GM12878 (cell line): ENCODE measurements at regions not wholly inside any gene's neighbourhood (a gene's known extent, or its start where the extent isn't known, plus 50 kb on each side); places are given as distances from the start of the nearest gene placed in this dataset.

ENCODE experiments used
- ATAC-seq: fragments of 200-7000 bp; cut with Tn5 transposase; 3 replicates; pipeline ENCODE4 v1.9.1; 2020; ENCODE audit warnings: mild to moderate bottlenecking, moderate library complexity
- BruUV-seq: library from RNA; stranded (reverse); fragments of 400-500 nt; replicated peaks from 2 replicates; lab custom pipeline; 2021; lab: Mats Ljungman, UMichigan
- CTCF ChIA-PET: fragments of 300-600 bp; sonication (Branson Sonifier 250); formaldehyde crosslinking; extraction: SDS; loops from one replicate; lab custom pipeline; 2021; ENCODE audit warnings: inconsistent platforms; lab: Yijun Ruan, JAX
- POLR2A ChIA-PET: fragments of 350-600 bp; formaldehyde crosslinking; extraction: SDS; loops from one replicate; lab custom pipeline; 2021; ENCODE audit warnings: inconsistent platforms; lab: Charles Lee
- RAD21 ChIA-PET: fragments of 300-600 bp; sonication (Branson Sonifier 250); formaldehyde crosslinking; loops from one replicate; lab custom pipeline; 2023; ENCODE audit warnings: antibody characterized with exemption; ENCODE audit not compliant: unreplicated experiment; lab: Charles Lee
- SMC1A ChIA-PET: fragments of 300-600 bp; sonication (Branson Sonifier 250); formaldehyde crosslinking; loops from one replicate; lab custom pipeline; 2023; ENCODE audit not compliant: unreplicated experiment, uncharacterized antibody; lab: Charles Lee
- DNase-seq: peaks from one replicate; pipeline ENCODE4 v3.0.0-alpha.2; 2011; ENCODE audit warnings: low read depth, low spot score
- FAIRE-seq: peaks from 3 replicates; lab custom pipeline; 2011; peaks lifted over from hg19 to GRCh38; lab: Jason Lieb, UNC
- H2AFZ ChIP-seq: 2 replicates; pipeline ENCODE4 v1.6.0; 2011; ENCODE audit warnings: low read depth, low read length, control low read depth; ENCODE audit not compliant: control insufficient read depth
- H3K27ac ChIP-seq: 2 replicates; pipeline ENCODE4 v1.5.1; 2011; ENCODE audit warnings: control low read depth; ENCODE audit not compliant: control insufficient read depth, insufficient read depth
- H3K27me3 ChIP-seq, 2 experiments: replicated peaks in 1 of 2; 2 replicates each; pipeline versions ENCODE4 v1.6.0 to v1.6.1; 2011; ENCODE audit warnings: low read length in 1 of 2; ENCODE audit not compliant: control insufficient read depth in 2 of 2, insufficient read depth in 2 of 2
- H3K36me3 ChIP-seq, 2 experiments: 2 replicates each; pipeline ENCODE4 v1.5.1; 2011; ENCODE audit warnings: low read length in 1 of 2; ENCODE audit not compliant: control insufficient read depth in 2 of 2, insufficient read depth in 2 of 2
- H3K4me1 ChIP-seq: 2 replicates; pipeline ENCODE4 v1.6.1; 2011; ENCODE audit warnings: mild to moderate bottlenecking, low read length, moderate library complexity, mixed read lengths; ENCODE audit not compliant: control insufficient read depth, insufficient read depth
- H3K4me2 ChIP-seq: 2 replicates; pipeline ENCODE4 v1.6.0; 2011; ENCODE audit warnings: control low read depth; ENCODE audit not compliant: control insufficient read depth, insufficient read depth
- H3K4me3 ChIP-seq: fragments of 200-600 bp; sonication (generic); 2 replicates; pipeline ENCODE4 v1.5.1; 2016
- H3K79me2 ChIP-seq: 2 replicates; pipeline ENCODE4 v1.6.0; 2011; ENCODE audit warnings: low read length; ENCODE audit not compliant: control insufficient read depth, insufficient read depth
- H3K9ac ChIP-seq: 2 replicates; pipeline ENCODE4 v1.8.0; 2011; ENCODE audit warnings: low read length, control low read depth, mixed read lengths; ENCODE audit not compliant: control insufficient read depth, insufficient read depth
- H3K9me3 ChIP-seq: replicated peaks from 3 replicates; pipeline ENCODE4 v1.5.1; 2011; ENCODE audit warnings: mild to moderate bottlenecking, low read length; ENCODE audit not compliant: control insufficient read depth, insufficient read depth
- H4K20me1 ChIP-seq: 2 replicates; pipeline ENCODE4 v1.6.0; 2011; ENCODE audit not compliant: control insufficient read depth, insufficient read depth
- BMI1 ChIP-seq: fragments of 450-650 bp; IDR thresholded peaks from 2 replicates; pipeline ENCODE4 v1.6.1; 2016; ENCODE audit warnings: mild to moderate bottlenecking, moderate library complexity, borderline replicate concordance
- BRCA1 ChIP-seq: IDR thresholded peaks from 2 replicates; pipeline ENCODE4 v1.6.1; 2011; ENCODE audit warnings: low read depth, low read length, improper control_type of control experiment
- CREM ChIP-seq: IDR thresholded peaks from 2 replicates; pipeline ENCODE4 v1.6.1; 2014; ENCODE audit warnings: antibody characterized with exemption, low read depth
- ESRRA ChIP-seq: IDR thresholded peaks from 2 replicates; pipeline ENCODE4 v1.6.1; 2012; ENCODE audit warnings: mild to moderate bottlenecking, low read length, improper control_type of control experiment
- FOS ChIP-seq: IDR thresholded peaks from 3 replicates; pipeline ENCODE4 v1.6.1; 2011; ENCODE audit warnings: borderline replicate concordance; ENCODE audit not compliant: insufficient read length; ENCODE audit errors: extremely low read depth
- HDGF ChIP-seq: fragments of 450-650 bp; IDR thresholded peaks from 2 replicates; pipeline ENCODE4 v1.6.1; 2016; ENCODE audit warnings: antibody characterized with exemption
- IRF4 ChIP-seq: IDR thresholded peaks from 2 replicates; pipeline ENCODE4 v1.6.1; 2011; ENCODE audit warnings: low read depth, low read length
- MYC ChIP-seq: IDR thresholded peaks from 2 replicates; pipeline ENCODE4 v1.6.1; 2011; ENCODE audit warnings: mild to moderate bottlenecking, low read length, moderate library complexity, inconsistent platforms; ENCODE audit not compliant: insufficient read depth, insufficient replicate concordance, insufficient read length, severe bottlenecking
- NFXL1 ChIP-seq: fragments of 450-650 bp; IDR thresholded peaks from 2 replicates; pipeline ENCODE4 v1.6.1; 2017; ENCODE audit warnings: antibody characterized with exemption, mild to moderate bottlenecking, borderline replicate concordance
- PML ChIP-seq: IDR thresholded peaks from 2 replicates; pipeline ENCODE4 v1.6.1; 2012; ENCODE audit warnings: low read length, inconsistent platforms
- SIN3A ChIP-seq: IDR thresholded peaks from 2 replicates; pipeline ENCODE4 v1.6.1; 2012; ENCODE audit warnings: low read depth, low read length, improper control_type of control experiment
- STAT3 ChIP-seq: IDR thresholded peaks from 2 replicates; pipeline ENCODE4 v1.6.1; 2011; ENCODE audit warnings: low read depth, low read length, improper control_type of control experiment
- TCF12 ChIP-seq: IDR thresholded peaks from 2 replicates; pipeline ENCODE4 v1.6.1; 2011; ENCODE audit warnings: low read depth, mild to moderate bottlenecking, low read length
- TCF7 ChIP-seq: IDR thresholded peaks from 2 replicates; pipeline ENCODE4 v1.6.1; 2014; ENCODE audit warnings: antibody characterized with exemption, borderline replicate concordance
- WGBS: methylation state at CpG from one replicate; pipeline ENCODE4 v1.1.6; 2016; ENCODE audit warnings: low lambda C conversion rate; ENCODE audit not compliant: insufficient replicate concordance, insufficient coverage; ENCODE audit errors: missing lambda C conversion rate; 5-methylcytosine and 5-hydroxymethylcytosine counted together
- in situ Hi-C: fragments of 300-500 bp; cut with MboI; formaldehyde crosslinking; loops from 9 replicates; pipeline ENCODE4 v1.14.3; 2018; ENCODE audit warnings: mixed read lengths
- intact Hi-C: fragments of 100-400 bp; cut with micrococcal nuclease; formaldehyde crosslinking; loops from one replicate; pipeline ENCODE4 v1.14.2; 2022; ENCODE audit not compliant: unreplicated experiment
- TF ChIP-seq, protein P1 (sequence below): fragments of 450-650 bp; formaldehyde crosslinking; IDR thresholded peaks from 2 replicates; pipeline ENCODE4 v1.5.0; 2022; ENCODE audit warnings: mild to moderate bottlenecking, missing genetic modification characterization
- TF ChIP-seq, protein P2 (sequence below): IDR thresholded peaks from 2 replicates; pipeline ENCODE4 v1.6.1; 2011; ENCODE audit warnings: mild to moderate bottlenecking, low read depth, low read length, moderate library complexity; ENCODE audit not compliant: insufficient replicate concordance
- TF ChIP-seq, protein P3 (sequence below): fragments of 450-650 bp; IDR thresholded peaks from 2 replicates; pipeline ENCODE4 v1.6.1; 2018; ENCODE audit warnings: mild to moderate bottlenecking, low read depth, moderate library complexity; ENCODE audit not compliant: partially characterized antibody

DNA sequence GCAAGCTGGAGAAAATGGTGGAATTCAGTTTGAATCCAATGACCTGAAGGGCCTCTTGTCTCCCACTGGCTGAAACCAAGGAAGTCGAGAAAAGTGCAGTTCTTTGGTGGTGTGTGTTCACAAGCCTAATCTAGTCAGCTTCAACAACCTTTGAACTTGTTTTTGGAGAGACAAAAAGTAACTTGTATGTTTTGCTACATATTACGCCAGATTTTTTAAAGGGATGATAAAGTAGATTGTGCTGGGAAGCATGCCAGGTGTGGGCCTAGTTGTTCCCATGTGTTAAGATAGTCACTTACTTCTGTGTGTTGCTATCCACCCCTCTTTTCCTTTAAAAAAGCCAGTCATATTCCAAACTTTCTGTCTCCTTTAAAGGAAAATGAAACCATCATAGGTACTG lies 79.7 kb upstream of the FAM3C start:
- POLR2A ChIA-PET, result no interaction called here
- no peak overlapping the region for H3K4me2 ChIP-seq
- CTCF ChIA-PET, result interaction anchor here (0.9 kb wide), 1 partner anchor 12 kb away, joined by 3 read pairs; no protein-coding TSS in a partner anchor
- RAD21 ChIA-PET, result interaction anchor here (1.0 kb wide), 1 partner anchor 54 kb away, joined by 3 read pairs; no protein-coding TSS in a partner anchor
- no peak overlapping the region for H3K4me3 ChIP-seq
- in situ Hi-C loops (no loop called here), intact Hi-C loops (no loop called here)
- H3K27ac ChIP-seq, result no peak overlapping the region
- H3K4me1 ChIP-seq, result no peaks in the 10 kb centered on the region
- no peak overlapping the region for H2AFZ ChIP-seq
- H3K9me3 ChIP-seq, result no peaks in the 10 kb centered on the region
- SMC1A ChIA-PET, result no interaction called here
- no TSS peak for BruUV-seq
- DNase-seq (no peak), FAIRE-seq (no peak), ATAC-seq (no peak)
- H3K9ac ChIP-seq, result no peak overlapping the region
- 67% methylated on average over 2 of the region's 2 CpGs for WGBS
- H3K79me2 ChIP-seq, result no peaks in the 10 kb centered on the region
- H3K27me3 ChIP-seq, result no peaks in the 10 kb centered on the region
- no peaks in the 10 kb centered on the region for H4K20me1 ChIP-seq
- no peaks in the 10 kb centered on the region for H3K36me3 ChIP-seq
- TF ChIP-seq, protein P1, sequence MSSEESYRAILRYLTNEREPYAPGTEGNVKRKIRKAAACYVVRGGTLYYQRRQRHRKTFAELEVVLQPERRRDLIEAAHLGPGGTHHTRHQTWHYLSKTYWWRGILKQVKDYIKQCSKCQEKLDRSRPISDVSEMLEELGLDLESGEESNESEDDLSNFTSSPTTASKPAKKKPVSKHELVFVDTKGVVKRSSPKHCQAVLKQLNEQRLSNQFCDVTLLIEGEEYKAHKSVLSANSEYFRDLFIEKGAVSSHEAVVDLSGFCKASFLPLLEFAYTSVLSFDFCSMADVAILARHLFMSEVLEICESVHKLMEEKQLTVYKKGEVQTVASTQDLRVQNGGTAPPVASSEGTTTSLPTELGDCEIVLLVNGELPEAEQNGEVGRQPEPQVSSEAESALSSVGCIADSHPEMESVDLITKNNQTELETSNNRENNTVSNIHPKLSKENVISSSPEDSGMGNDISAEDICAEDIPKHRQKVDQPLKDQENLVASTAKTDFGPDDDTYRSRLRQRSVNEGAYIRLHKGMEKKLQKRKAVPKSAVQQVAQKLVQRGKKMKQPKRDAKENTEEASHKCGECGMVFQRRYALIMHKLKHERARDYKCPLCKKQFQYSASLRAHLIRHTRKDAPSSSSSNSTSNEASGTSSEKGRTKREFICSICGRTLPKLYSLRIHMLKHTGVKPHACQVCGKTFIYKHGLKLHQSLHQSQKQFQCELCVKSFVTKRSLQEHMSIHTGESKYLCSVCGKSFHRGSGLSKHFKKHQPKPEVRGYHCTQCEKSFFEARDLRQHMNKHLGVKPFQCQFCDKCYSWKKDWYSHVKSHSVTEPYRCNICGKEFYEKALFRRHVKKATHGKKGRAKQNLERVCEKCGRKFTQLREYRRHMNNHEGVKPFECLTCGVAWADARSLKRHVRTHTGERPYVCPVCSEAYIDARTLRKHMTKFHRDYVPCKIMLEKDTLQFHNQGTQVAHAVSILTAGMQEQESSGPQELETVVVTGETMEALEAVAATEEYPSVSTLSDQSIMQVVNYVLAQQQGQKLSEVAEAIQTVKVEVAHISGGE (CRISPR knock-in tag), result no peak
- TF ChIP-seq BMI1 (no peak), MYC (no peak), STAT3 (no peak), IRF4 (no peak), FOS (no peak), SIN3A (no peak), CREM (no peak), TCF7 (no peak), HDGF (no peak), TCF12 (no peak), ESRRA (no peak), BRCA1 (no peak), NFXL1 (no peak), PML (no peak)
- TF ChIP-seq, protein P2, sequence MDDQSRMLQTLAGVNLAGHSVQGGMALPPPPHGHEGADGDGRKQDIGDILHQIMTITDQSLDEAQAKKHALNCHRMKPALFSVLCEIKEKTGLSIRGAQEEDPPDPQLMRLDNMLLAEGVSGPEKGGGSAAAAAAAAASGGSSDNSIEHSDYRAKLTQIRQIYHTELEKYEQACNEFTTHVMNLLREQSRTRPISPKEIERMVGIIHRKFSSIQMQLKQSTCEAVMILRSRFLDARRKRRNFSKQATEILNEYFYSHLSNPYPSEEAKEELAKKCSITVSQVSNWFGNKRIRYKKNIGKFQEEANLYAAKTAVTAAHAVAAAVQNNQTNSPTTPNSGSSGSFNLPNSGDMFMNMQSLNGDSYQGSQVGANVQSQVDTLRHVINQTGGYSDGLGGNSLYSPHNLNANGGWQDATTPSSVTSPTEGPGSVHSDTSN, result no peak
- TF ChIP-seq, protein P3, sequence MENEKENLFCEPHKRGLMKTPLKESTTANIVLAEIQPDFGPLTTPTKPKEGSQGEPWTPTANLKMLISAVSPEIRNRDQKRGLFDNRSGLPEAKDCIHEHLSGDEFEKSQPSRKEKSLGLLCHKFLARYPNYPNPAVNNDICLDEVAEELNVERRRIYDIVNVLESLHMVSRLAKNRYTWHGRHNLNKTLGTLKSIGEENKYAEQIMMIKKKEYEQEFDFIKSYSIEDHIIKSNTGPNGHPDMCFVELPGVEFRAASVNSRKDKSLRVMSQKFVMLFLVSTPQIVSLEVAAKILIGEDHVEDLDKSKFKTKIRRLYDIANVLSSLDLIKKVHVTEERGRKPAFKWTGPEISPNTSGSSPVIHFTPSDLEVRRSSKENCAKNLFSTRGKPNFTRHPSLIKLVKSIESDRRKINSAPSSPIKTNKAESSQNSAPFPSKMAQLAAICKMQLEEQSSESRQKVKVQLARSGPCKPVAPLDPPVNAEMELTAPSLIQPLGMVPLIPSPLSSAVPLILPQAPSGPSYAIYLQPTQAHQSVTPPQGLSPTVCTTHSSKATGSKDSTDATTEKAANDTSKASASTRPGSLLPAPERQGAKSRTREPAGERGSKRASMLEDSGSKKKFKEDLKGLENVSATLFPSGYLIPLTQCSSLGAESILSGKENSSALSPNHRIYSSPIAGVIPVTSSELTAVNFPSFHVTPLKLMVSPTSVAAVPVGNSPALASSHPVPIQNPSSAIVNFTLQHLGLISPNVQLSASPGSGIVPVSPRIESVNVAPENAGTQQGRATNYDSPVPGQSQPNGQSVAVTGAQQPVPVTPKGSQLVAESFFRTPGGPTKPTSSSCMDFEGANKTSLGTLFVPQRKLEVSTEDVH, result no peak
